ENCODE measurements at regions not wholly inside any gene's neighbourhood (a gene's known extent, or its start where the extent isn't known, plus 50 kb on each side); places are given as distances from the start of the nearest gene placed in this dataset.

DNA sequence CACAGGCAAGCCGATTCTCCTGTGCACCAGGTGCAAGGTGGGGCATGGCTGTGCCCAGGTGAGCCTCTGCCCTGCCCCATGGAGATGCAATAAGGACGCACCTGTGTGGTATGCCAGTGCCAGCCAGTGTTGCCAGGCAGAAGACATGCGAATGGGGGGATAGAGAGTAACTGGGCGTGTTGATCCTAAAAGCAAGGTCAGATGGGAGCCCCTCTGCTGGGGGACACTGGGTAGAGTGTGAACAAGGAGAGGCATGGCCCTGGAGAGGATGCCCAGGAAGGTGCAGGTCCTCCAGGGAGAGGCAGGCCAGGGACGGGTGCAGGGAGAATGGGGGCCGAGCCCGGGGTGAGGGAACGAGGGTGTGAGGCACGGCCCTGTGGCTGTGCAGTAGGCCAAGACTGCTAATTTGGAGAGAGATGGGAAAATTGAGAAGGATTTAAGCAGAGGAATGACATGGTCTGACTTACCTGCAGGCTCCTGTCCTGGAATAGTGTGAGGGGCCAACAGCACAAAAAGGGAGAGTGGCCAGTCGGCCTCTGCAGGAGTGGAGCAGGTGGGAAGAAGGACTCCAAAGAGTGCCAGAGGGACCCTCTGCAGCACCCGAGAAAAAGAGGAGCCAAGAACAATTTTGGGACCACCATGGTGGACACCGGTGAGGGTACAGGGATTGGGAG lies 690.4 kb upstream of the HS6ST1 start:
- TF ChIP-seq, protein P1, sequence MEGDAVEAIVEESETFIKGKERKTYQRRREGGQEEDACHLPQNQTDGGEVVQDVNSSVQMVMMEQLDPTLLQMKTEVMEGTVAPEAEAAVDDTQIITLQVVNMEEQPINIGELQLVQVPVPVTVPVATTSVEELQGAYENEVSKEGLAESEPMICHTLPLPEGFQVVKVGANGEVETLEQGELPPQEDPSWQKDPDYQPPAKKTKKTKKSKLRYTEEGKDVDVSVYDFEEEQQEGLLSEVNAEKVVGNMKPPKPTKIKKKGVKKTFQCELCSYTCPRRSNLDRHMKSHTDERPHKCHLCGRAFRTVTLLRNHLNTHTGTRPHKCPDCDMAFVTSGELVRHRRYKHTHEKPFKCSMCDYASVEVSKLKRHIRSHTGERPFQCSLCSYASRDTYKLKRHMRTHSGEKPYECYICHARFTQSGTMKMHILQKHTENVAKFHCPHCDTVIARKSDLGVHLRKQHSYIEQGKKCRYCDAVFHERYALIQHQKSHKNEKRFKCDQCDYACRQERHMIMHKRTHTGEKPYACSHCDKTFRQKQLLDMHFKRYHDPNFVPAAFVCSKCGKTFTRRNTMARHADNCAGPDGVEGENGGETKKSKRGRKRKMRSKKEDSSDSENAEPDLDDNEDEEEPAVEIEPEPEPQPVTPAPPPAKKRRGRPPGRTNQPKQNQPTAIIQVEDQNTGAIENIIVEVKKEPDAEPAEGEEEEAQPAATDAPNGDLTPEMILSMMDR (IDR thresholded peaks at IDR 0.05 in 4 of 5, conservative IDR thresholded peaks at IDR 0.05 in 1 of 5) = no peak
- no peak for TF ChIP-seq POLR2A (IDR thresholded peaks at IDR 0.05)
